ENCODE measurements at regions not wholly inside any gene's neighbourhood (a gene's known extent, or its start where the extent isn't known, plus 50 kb on each side); places are given as distances from the start of the nearest gene placed in this dataset.

- no peak for DNase-seq
Observed at GRCh38 chr7:16084875-16085274, 336.5 kb downstream of the CRPPA start.

GRCh38 chr7:16084370-16084769, 337.0 kb downstream of the CRPPA start:
- no peak for DNase-seq

- DNase-seq, result no peak
Observed at GRCh38 chr7:16083931-16084330, 337.4 kb downstream of the CRPPA start.

- DNase-seq, result no peak
Observed at GRCh38 chr7:16080131-16080530, 341.2 kb downstream of the CRPPA start.

- DNase-seq, result no peak
Observed at GRCh38 chr7:16079723-16080122, 341.6 kb downstream of the CRPPA start.

- DNase-seq, result peak; percentile 73
Observed at GRCh38 chr7:16078076-16078952, 343.0 kb downstream of the CRPPA start.

- peak; percentile 68 for DNase-seq
Observed at GRCh38 chr7:16071246-16071857, 350.0 kb downstream of the CRPPA start.

GRCh38 chr7:16070806-16071205, 350.5 kb downstream of the CRPPA start:
- DNase-seq, result no peak

- DNase-seq, result no peak
Observed at GRCh38 chr7:16069998-16070397, 351.3 kb downstream of the CRPPA start.

- DNase-seq, result no peak
Observed at GRCh38 chr7:16068183-16068582, 353.2 kb downstream of the CRPPA start.

GRCh38 chr7:16067711-16068110, 353.6 kb downstream of the CRPPA start:
- DNase-seq, result peak; percentile 30

GRCh38 chr7:16066805-16067459, 354.4 kb downstream of the CRPPA start:
- DNase-seq, result no peak

GRCh38 chr7:16065939-16066338, 355.4 kb downstream of the CRPPA start:
- DNase-seq, result no peak

- DNase-seq, result no peak
Observed at GRCh38 chr7:16063716-16064675, 357.3 kb downstream of the CRPPA start.

- DNase-seq, result no peak
Observed at GRCh38 chr7:16063221-16063620, 358.1 kb downstream of the CRPPA start.

GRCh38 chr7:16062269-16062668, 359.1 kb downstream of the CRPPA start:
- no peak for DNase-seq

- DNase-seq, result no peak
Observed at GRCh38 chr7:16061630-16062029, 359.7 kb downstream of the CRPPA start.

- no peak for DNase-seq
Observed at GRCh38 chr7:16061011-16061410, 360.3 kb downstream of the CRPPA start.

GRCh38 chr7:16060502-16060901, 360.8 kb downstream of the CRPPA start:
- no peak for DNase-seq

- DNase-seq, result no peak
Observed at GRCh38 chr7:16055263-16055976, 365.9 kb downstream of the CRPPA start.

GRCh38 chr7:16051561-16052255, 365.2 kb upstream of the MEOX2 start:
- no peak for DNase-seq
